ENCODE measurements at regions not wholly inside any gene's neighbourhood (a gene's known extent, or its start where the extent isn't known, plus 50 kb on each side); places are given as distances from the start of the nearest gene placed in this dataset.

- in situ Hi-C loops (cut with MboI; ENCODE audit: low pct_ligation_motif_present in 1 of 4, low pct_unique_long_range_greater_than_20kb in 1 of 4, low sequenced_read_pairs in 3 of 4) (no loop called here), intact Hi-C loops (cut with DNase I; ENCODE audit: low total_unique reads) (no loop called here)
- Histone ChIP-seq H3K27ac (no peak overlapping the region), H3K36me3 (no peaks in the 10 kb centered on the region), H3K4me3 (no peak overlapping the region), H3K4me1 (peaks cover 0 to 7% (median 2%) of the 10 kb centered on the region in 4 donors), H3K9me3 (no peaks in the 10 kb centered on the region), H3K27me3 (no peaks in the 10 kb centered on the region)
- 79 to 80% methylated on average over 1 of the region's 1 CpG for WGBS, 2 donors (ENCODE audit: low coverage in 1 of 2)
- no peak for DNase-seq
- TF ChIP-seq, protein P1, sequence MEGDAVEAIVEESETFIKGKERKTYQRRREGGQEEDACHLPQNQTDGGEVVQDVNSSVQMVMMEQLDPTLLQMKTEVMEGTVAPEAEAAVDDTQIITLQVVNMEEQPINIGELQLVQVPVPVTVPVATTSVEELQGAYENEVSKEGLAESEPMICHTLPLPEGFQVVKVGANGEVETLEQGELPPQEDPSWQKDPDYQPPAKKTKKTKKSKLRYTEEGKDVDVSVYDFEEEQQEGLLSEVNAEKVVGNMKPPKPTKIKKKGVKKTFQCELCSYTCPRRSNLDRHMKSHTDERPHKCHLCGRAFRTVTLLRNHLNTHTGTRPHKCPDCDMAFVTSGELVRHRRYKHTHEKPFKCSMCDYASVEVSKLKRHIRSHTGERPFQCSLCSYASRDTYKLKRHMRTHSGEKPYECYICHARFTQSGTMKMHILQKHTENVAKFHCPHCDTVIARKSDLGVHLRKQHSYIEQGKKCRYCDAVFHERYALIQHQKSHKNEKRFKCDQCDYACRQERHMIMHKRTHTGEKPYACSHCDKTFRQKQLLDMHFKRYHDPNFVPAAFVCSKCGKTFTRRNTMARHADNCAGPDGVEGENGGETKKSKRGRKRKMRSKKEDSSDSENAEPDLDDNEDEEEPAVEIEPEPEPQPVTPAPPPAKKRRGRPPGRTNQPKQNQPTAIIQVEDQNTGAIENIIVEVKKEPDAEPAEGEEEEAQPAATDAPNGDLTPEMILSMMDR (IDR thresholded peaks at IDR 0.05) = no peak
- no peak for TF ChIP-seq POLR2A (IDR thresholded peaks at IDR 0.05)
- no peak for TF ChIP-seq POLR2AphosphoS5 (IDR thresholded peaks at IDR 0.05)
- TF ChIP-seq EP300 (IDR thresholded peaks at IDR 0.05; ENCODE audit: low read depth) = no peak
Observed at GRCh38 chr18:34092796-34093195, 131.9 kb downstream of the NOL4 start.

GRCh38 chr18:34086370-34086769 is 138.3 kb downstream of the NOL4 start:
- intact Hi-C loops (cut with DNase I; ENCODE audit: low total_unique reads) = no loop called here
- Histone ChIP-seq H3K4me3 (no peak overlapping the region), H3K27me3 (no peaks in the 10 kb centered on the region), H3K4me1 (no peaks in the 10 kb centered on the region), H3K27ac (no peak overlapping the region), H3K36me3 (no peaks in the 10 kb centered on the region), H3K9me3 (no peaks in the 10 kb centered on the region)
- no peak for DNase-seq
- WGBS, 2 donors (ENCODE audit: low coverage in 1 of 2) = 27 to 50% methylated on average over 1 of the region's 1 CpG
- TF ChIP-seq POLR2A (IDR thresholded peaks at IDR 0.05) = no peak
- TF ChIP-seq EP300 (IDR thresholded peaks at IDR 0.05; ENCODE audit: low read depth) = no peak
- TF ChIP-seq, protein P1 (IDR thresholded peaks at IDR 0.05) = no peak
- in situ Hi-C loops (cut with MboI; ENCODE audit: low pct_ligation_motif_present in 1 of 4, low pct_unique_long_range_greater_than_20kb in 1 of 4, low sequenced_read_pairs in 3 of 4) = no loop called here

DNA sequence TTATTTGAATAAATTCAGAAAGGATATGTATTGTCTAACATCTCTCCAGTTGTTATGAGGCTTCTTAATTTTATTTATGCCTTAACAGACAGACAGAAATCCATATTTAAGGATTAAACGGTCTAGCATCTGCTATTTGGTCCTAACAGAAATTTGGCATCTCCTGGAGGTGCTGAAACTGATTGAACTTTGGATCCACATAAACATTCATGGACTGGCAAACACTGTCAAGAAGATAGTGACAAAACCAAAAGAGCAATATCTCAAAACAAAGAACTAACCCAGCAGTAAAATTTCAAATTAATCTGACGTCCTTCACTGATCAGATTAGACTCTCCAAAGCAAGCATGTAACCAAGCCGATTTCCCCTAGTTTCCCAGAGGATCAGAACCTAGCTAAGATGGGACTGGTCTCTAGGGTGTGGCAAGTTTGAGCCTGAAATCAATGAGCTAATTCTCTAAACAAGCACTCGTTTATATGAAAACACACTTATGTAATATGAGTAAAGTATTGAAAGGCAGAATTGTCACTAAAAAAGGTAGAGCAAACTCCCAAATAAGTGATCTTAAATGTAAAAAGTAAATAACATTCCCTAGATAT is 139.5 kb downstream of the NOL4 start:
- Histone ChIP-seq H3K4me3 (no peak overlapping the region), H3K9me3 (no peaks in the 10 kb centered on the region), H3K27me3 (no peaks in the 10 kb centered on the region), H3K4me1 (no peaks in the 10 kb centered on the region), H3K36me3 (no peaks in the 10 kb centered on the region), H3K27ac (no peak overlapping the region)
- intact Hi-C loops (cut with DNase I; ENCODE audit: low total_unique reads) (no loop called here), in situ Hi-C loops (cut with MboI; ENCODE audit: low pct_ligation_motif_present in 1 of 4, low pct_unique_long_range_greater_than_20kb in 1 of 4, low sequenced_read_pairs in 3 of 4) (no loop called here)
- 51 to 54% methylated on average over 4 of the region's 4 CpGs for WGBS, 2 donors (ENCODE audit: low coverage in 1 of 2)
- no peak for TF ChIP-seq EP300 (IDR thresholded peaks at IDR 0.05; ENCODE audit: low read depth)
- TF ChIP-seq POLR2A (IDR thresholded peaks at IDR 0.05) = no peak
- no peak for TF ChIP-seq POLR2AphosphoS5 (IDR thresholded peaks at IDR 0.05)
- TF ChIP-seq, protein P1 (IDR thresholded peaks at IDR 0.05) = no peak
- no peak for DNase-seq

DNA sequence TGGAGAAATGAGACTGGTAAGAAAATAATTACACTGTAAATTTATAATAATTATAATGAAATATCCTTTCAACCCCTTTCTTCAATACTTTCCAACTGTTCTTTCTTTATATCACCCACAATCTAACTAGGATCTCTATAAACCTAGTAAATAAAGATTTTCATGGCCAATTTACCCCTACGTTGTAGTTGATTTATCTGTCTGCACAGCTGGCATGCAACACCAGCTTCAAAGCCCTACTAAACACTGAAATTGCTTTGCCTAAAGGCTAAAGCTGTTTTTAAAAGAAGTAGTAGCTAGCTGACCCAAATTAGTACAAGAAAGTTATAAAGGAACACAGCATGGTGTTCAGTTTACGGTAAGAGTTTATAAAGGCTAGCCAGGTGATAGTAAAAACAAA is 140.1 kb downstream of the NOL4 start:
- Histone ChIP-seq H3K9me3 (no peaks in the 10 kb centered on the region), H3K36me3 (no peaks in the 10 kb centered on the region), H3K27ac (no peak overlapping the region), H3K4me1 (no peaks in the 10 kb centered on the region), H3K4me3 (no peak overlapping the region), H3K27me3 (no peaks in the 10 kb centered on the region)
- 48 to 51% methylated on average over 2 of the region's 2 CpGs for WGBS, 2 donors (ENCODE audit: low coverage in 1 of 2)
- TF ChIP-seq, protein P1 (IDR thresholded peaks at IDR 0.05) = no peak
- no peak for TF ChIP-seq EP300 (IDR thresholded peaks at IDR 0.05; ENCODE audit: low read depth)
- TF ChIP-seq POLR2AphosphoS5 (IDR thresholded peaks at IDR 0.05) = no peak
- TF ChIP-seq POLR2A (IDR thresholded peaks at IDR 0.05) = no peak
- intact Hi-C loops (cut with DNase I; ENCODE audit: low total_unique reads) (no loop called here), in situ Hi-C loops (cut with MboI; ENCODE audit: low pct_ligation_motif_present in 1 of 4, low pct_unique_long_range_greater_than_20kb in 1 of 4, low sequenced_read_pairs in 3 of 4) (no loop called here)
- no peak for DNase-seq
